Choroid plexus epithelial cell (primary cell): ENCODE measurements at regions not wholly inside any gene's neighbourhood (a gene's known extent, or its start where the extent isn't known, plus 50 kb on each side); places are given as distances from the start of the nearest gene placed in this dataset.

ENCODE experiments used
- DNase-seq: peaks from one replicate; pipeline ENCODE4 v3.0.0-alpha.2; 2010; ENCODE audit warnings: low read depth
- H3K4me3 ChIP-seq: 2 replicates; pipeline ENCODE4 v1.5.1; 2011; ENCODE audit warnings: low read depth, mild to moderate bottlenecking, control low read depth, low read length, moderate library complexity
- CTCF ChIP-seq: conservative IDR thresholded peaks from 2 replicates; pipeline ENCODE4 v1.5.1; 2011; ENCODE audit warnings: low read depth, mild to moderate bottlenecking, control low read depth, inconsistent platforms, low read length, moderate library complexity

- H3K4me3 ChIP-seq: no peak overlapping the region
- no peak for TF ChIP-seq CTCF
- DNase-seq: no peak
Measured at GRCh38 chr6:10128721-10129120, 286.2 kb downstream of the TFAP2A start.

- TF ChIP-seq CTCF: no peak
- DNase-seq: no peak
- no peak overlapping the region for H3K4me3 ChIP-seq
Measured at GRCh38 chr6:10122164-10122563, 292.7 kb downstream of the TFAP2A start.

GRCh38 chr6:10112871-10113549 lies 301.9 kb downstream of the TFAP2A start:
- H3K4me3 ChIP-seq: no peak overlapping the region
- no peak for DNase-seq
- TF ChIP-seq CTCF: no peak

GRCh38 chr6:10111975-10112374 lies 302.9 kb downstream of the TFAP2A start:
- H3K4me3 ChIP-seq: no peak overlapping the region
- DNase-seq: no peak
- TF ChIP-seq CTCF: no peak

- TF ChIP-seq CTCF: no peak
- DNase-seq: no peak
- H3K4me3 ChIP-seq: no peak overlapping the region
Measured at GRCh38 chr6:10101551-10102252, 313.2 kb downstream of the TFAP2A start.

- DNase-seq: no peak
- TF ChIP-seq CTCF: no peak
- H3K4me3 ChIP-seq: no peak overlapping the region
Measured at GRCh38 chr6:10099529-10100140, 315.2 kb downstream of the TFAP2A start.
